GM18505 (cell line): ENCODE measurements at regions not wholly inside any gene's neighbourhood (a gene's known extent, or its start where the extent isn't known, plus 50 kb on each side); places are given as distances from the start of the nearest gene placed in this dataset.

Experiments
- ATAC-seq: cut with Tn5 transposase; IDR thresholded peaks from one replicate; pipeline ENCODE4 v1.9.1; 2021; ENCODE audit not compliant: unreplicated experiment
- POLR2A ChIP-seq: IDR thresholded peaks from 4 replicates; pipeline ENCODE4 v1.6.1; 2011; ENCODE audit warnings: borderline replicate concordance; ENCODE audit not compliant: insufficient read depth, insufficient read length; ENCODE audit errors: extremely low read depth

GRCh38 chr1:218669431-218669830 lies 324.3 kb downstream of the TGFB2 start:
- no peak for ATAC-seq
- no peak for TF ChIP-seq POLR2A

DNA sequence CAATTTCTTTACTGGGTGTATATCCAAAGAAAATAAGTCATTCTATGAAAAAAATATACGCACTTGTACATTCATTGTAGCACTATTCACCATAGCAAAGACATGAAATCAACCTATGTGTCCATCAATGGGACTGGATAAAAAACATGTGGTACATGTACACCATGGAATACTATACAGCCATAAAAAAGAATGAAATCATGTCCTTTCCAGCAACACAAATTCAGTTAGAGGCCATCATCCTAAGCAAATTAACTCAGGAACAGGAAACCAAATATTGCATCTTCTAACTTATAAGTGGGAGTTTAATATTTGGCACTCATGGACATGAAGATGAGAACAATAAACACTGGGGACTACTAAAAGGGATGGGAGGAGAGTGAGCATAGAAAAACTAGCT lies 325.7 kb downstream of the TGFB2 start:
- ATAC-seq: no peak
- TF ChIP-seq POLR2A: no peak

GRCh38 chr1:218671573-218671972 lies 326.4 kb downstream of the TGFB2 start:
- TF ChIP-seq POLR2A: no peak
- ATAC-seq: no peak

- ATAC-seq: no peak
- no peak for TF ChIP-seq POLR2A
Measured at GRCh38 chr1:218673170-218673569, 328.0 kb downstream of the TGFB2 start.

DNA sequence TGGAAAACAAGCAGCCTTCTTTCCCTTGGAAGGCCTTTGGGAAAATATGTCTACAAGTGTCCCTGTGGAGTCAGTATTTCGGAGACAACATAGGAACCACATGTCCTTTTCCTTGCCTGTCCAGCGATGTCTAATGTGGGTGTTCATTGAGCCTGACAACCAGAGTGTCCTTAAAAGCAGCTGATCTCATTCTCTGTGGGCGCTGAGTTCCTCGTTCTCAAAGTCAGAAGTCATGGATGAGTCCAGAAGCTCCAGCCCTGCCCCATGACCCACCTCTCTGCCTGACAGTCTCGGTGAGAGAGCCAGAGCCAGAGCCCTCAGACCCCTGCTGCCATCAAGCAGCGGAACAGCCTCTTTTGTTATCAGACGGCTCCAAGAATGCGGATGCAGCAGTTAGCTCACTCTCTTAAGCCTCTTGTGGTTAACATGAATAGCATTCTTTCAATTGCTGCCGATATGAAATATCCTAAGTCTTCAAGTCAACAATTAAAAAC lies 329.2 kb downstream of the TGFB2 start:
- ATAC-seq: no peak
- no peak for TF ChIP-seq POLR2A

- no peak for TF ChIP-seq POLR2A
- no peak for ATAC-seq
Measured at GRCh38 chr1:218677026-218677425, 331.9 kb downstream of the TGFB2 start.

DNA sequence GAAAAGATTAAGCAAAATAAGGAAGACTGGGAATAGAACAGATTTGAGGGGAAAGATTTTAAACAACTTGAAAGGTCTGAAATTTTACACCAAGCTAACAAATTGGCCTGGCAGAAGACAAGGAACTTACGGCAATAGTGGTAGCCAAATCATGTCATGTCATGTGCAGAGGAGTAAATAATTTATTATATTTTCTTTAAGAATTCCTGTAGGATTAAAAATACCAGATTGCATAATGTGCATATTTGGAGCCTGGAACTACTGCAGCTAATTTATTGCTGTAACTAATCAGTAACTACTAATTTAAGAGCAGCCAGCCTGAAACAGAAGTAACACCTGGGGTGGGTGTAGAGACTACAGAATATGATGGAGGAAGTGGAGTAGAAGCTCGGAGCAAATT lies 334.3 kb downstream of the TGFB2 start:
- no peak for TF ChIP-seq POLR2A
- no peak for ATAC-seq

DNA sequence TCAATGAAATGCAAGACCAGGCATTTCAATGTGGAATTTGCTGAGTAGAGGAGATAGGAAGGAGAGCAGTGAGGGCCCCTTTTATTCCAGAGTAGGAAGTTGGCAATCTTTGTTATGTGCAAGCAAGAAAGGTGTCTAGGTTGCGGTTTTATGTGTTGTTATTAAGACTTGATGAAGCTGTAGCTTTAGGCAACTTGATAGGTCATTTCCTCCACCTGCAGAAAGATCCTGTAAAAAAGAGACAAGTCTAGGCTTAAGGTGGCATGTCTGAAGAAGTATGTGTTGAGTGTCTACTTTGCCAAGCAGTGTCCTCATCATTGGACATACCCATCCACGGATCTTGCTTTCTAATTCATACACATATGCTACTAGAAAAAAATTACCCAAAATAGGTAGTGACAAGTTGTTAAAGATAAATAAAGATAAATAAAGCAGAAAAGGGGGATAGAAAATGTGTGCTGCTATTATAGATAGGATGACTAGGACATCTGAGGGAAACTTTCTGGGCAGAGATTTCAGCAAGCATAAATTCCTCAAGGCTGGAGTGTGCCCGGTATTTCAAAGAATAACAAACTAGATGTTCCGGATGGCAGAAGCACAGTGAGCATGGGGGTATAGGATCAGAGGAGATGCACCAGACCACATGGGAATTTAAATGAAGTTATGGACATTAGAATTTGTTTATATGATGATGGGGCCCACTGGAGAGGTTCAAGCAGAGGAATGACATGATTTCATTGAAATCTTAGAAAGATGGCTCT lies 335.0 kb downstream of the TGFB2 start:
- TF ChIP-seq POLR2A: no peak
- no peak for ATAC-seq

DNA sequence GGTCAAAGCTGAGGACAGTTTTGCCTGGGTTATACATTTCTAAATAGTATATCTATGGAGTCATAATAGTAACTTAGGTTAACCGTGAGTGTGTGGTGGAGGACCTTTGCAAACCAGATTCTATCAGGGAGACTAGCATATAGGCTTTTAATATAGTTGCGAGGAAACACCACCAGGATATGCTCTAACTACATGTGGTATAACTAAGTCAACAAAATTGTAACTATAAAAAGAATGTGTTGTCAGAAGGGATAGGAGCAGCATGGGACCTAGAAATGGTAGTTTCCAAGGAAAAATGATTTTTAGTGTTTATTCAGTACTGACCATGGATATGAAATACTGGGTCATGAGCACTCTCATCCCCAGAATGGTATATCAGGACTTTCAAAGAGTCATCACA lies 338.1 kb downstream of the TGFB2 start:
- ATAC-seq: no peak
- TF ChIP-seq POLR2A: no peak

GRCh38 chr1:218686258-218686657 lies 341.1 kb downstream of the TGFB2 start:
- no peak for ATAC-seq
- TF ChIP-seq POLR2A: no peak

DNA sequence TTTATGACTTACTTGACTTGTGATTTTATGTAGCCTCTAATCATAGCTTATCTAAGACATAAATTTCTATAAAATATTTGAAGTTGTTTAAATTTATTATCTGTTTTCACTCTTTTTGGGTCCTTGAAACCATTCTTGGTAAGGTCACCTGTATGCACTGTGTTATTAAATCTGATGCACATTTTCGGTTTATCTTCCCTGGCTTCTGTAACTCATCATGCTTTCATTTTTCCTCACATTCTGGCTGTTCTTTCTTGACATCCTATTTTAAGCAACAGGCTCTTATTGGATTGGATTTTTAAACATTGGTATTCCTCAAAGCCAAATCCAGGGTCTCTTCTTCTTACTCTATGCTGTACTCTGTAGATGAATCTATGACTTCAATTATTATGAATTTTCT lies 341.6 kb downstream of the TGFB2 start:
- no peak for TF ChIP-seq POLR2A
- no peak for ATAC-seq

- TF ChIP-seq POLR2A: no peak
- ATAC-seq: no peak
Measured at GRCh38 chr1:218692808-218693207, 347.7 kb downstream of the TGFB2 start.

DNA sequence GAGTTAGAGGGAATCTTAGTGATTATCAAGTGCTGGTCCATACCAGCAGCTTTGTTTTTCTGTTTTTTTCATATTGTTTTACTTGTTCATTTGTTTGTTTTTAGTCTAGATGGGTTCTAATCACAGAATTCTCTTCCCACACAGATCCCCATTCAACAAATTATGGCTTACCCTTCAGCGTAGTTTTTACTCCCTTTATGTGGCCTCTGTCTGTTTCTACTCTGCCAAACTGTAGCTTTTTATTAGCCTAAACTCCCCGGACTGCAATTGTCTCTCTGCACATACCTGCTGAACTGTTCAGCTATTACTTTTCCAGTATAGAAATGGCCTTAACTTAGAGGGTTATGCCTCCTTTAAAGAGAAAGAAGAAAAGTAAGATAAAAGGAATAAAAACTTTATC lies 348.5 kb downstream of the TGFB2 start:
- no peak for TF ChIP-seq POLR2A
- ATAC-seq: no peak

DNA sequence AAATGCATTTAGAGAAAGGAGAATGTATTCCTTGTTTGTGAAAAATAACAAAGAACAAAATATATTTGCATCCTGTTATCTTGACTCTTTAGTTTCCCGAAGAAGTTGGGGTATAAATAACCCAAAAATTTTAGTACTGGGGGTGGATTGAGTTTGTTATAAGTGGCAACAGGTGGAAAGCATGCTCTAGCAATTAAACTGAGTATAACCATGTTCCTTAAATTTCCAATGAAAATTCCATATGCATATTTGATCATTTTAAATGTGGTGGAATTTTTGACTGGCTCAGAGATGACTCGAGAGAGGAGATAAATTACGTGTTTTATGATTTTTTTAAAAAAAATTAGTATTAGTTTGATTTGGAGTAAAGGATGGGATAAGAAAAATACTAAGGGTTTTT lies 348.9 kb downstream of the TGFB2 start:
- no peak for ATAC-seq
- no peak for TF ChIP-seq POLR2A

- ATAC-seq: no peak
Measured at GRCh38 chr1:218694636-218695035, 349.5 kb downstream of the TGFB2 start.

DNA sequence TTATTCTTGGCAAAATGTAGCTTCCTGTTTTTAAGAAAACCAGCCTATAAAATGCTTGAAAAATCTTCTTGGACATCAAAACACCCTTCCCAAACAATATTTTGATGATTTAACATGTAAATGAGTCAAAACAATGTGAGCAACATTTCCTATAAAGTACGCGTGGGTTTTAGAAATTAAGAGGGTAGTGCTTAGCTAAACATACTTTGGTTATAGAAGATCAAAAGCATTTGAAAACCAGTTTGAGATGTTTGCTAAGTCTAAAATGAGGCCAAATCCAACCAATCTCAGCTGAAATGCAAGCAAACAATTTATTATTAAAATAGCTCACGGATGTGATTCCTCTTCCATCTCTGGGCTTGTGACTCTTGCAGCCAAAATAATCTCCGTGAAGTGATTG lies 350.4 kb downstream of the TGFB2 start:
- no peak for ATAC-seq
- no peak for TF ChIP-seq POLR2A

More at GRCh38 chr1:218694636-218695035, 349.5 kb downstream of the TGFB2 start:
- TF ChIP-seq POLR2A: no peak

- TF ChIP-seq POLR2A: no peak
- ATAC-seq: no peak
Measured at GRCh38 chr1:218698141-218698540, 353.0 kb downstream of the TGFB2 start.
